ENCODE measurements at regions not wholly inside any gene's neighbourhood (a gene's known extent, or its start where the extent isn't known, plus 50 kb on each side); places are given as distances from the start of the nearest gene placed in this dataset.
A peak's percentile ranks its signal among the peaks of the same experiment; 100 is the strongest.

DNA sequence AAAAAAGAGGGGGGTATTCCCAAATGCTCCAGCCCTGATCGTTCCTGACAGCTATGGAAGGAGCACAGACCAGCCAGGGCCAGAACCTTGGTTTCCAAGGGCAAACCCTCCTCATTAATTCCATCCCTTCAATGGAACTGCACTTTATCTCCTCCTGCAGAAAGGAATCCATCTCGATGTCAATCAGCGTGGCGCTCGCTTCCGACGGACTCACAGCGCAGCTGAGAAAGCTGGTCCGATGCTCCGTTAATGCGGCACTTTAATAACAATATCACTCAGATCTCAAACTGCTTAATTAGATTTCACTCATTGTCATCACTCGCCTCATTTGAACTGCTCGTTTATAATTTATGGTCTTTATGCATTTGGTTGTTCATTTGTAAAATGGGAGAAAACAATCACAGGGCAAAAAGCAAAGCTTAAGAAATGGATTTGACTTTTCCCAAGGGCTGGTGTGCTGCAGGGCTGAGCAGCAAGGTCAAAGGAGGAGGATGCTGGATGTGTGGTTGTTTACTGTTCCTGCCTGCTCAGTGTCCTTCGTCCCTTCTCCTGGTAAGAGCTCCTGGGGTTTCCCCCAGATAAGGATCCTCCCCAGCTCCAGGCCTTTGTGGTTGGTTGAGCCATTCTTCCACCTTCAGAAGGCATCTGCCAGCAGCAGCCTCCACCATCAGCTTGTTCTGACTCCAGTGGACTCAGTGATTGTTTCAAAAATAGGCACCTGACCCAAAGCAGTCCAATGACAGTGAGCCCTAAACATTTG lies 152.7 kb downstream of the ANKRD60 start:
- no peak overlapping the region for H3K27ac Mint-ChIP-seq (ENCODE audit: unreplicated experiment)
- no peak for DNase-seq (ENCODE audit: low spot score)

GRCh38 chr20:58073945-58074856 lies 154.3 kb downstream of the ANKRD60 start:
- peaks cover 7% of the 10 kb centered on the region for H3K27me3 Mint-ChIP-seq (ENCODE audit: low read depth)
- H3K27ac Mint-ChIP-seq (ENCODE audit: unreplicated experiment) = peak overlapping the region; percentile 43

More for the DNA sequence above, 152.7 kb downstream of the ANKRD60 start:
- H3K36me3 Mint-ChIP-seq (ENCODE audit: low read depth) = no peaks in the 10 kb centered on the region
- H3K4me3 Mint-ChIP-seq (ENCODE audit: unreplicated experiment) = no peak overlapping the region
- H3K4me1 Mint-ChIP-seq (ENCODE audit: low read depth) = peaks cover 18% of the 10 kb centered on the region
- H3K9me3 Mint-ChIP-seq (ENCODE audit: low read depth) = peaks cover 4% of the 10 kb centered on the region
- TF ChIP-seq, protein P1, sequence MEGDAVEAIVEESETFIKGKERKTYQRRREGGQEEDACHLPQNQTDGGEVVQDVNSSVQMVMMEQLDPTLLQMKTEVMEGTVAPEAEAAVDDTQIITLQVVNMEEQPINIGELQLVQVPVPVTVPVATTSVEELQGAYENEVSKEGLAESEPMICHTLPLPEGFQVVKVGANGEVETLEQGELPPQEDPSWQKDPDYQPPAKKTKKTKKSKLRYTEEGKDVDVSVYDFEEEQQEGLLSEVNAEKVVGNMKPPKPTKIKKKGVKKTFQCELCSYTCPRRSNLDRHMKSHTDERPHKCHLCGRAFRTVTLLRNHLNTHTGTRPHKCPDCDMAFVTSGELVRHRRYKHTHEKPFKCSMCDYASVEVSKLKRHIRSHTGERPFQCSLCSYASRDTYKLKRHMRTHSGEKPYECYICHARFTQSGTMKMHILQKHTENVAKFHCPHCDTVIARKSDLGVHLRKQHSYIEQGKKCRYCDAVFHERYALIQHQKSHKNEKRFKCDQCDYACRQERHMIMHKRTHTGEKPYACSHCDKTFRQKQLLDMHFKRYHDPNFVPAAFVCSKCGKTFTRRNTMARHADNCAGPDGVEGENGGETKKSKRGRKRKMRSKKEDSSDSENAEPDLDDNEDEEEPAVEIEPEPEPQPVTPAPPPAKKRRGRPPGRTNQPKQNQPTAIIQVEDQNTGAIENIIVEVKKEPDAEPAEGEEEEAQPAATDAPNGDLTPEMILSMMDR (IDR thresholded peaks at IDR 0.05) = no peak
- no peaks in the 10 kb centered on the region for H3K27me3 Mint-ChIP-seq (ENCODE audit: low read depth)

GRCh38 chr20:58072695-58073671 lies 155.5 kb downstream of the ANKRD60 start:
- peaks cover 4% of the 10 kb centered on the region for H3K9me3 Mint-ChIP-seq (ENCODE audit: low read depth)
- peaks cover 11% of the 10 kb centered on the region for H3K27me3 Mint-ChIP-seq (ENCODE audit: low read depth)
- no peak overlapping the region for H3K27ac Mint-ChIP-seq (ENCODE audit: unreplicated experiment)
- no peak overlapping the region for H3K4me3 Mint-ChIP-seq (ENCODE audit: unreplicated experiment)
- DNase-seq (ENCODE audit: low spot score) = no peak
- no peaks in the 10 kb centered on the region for H3K36me3 Mint-ChIP-seq (ENCODE audit: low read depth)
- H3K4me1 Mint-ChIP-seq (ENCODE audit: low read depth) = peaks cover 12% of the 10 kb centered on the region
- TF ChIP-seq, protein P1 (IDR thresholded peaks at IDR 0.05) = no peak

More at GRCh38 chr20:58073945-58074856, 154.3 kb downstream of the ANKRD60 start:
- Mint-ChIP-seq H3K9me3 (ENCODE audit: low read depth) (peaks cover 4% of the 10 kb centered on the region), H3K36me3 (ENCODE audit: low read depth) (no peaks in the 10 kb centered on the region), H3K4me1 (ENCODE audit: low read depth) (peaks cover 18% of the 10 kb centered on the region), H3K4me3 (ENCODE audit: unreplicated experiment) (no peak overlapping the region)
- TF ChIP-seq, protein P1 (IDR thresholded peaks at IDR 0.05) = no peak
- DNase-seq (ENCODE audit: low spot score) = no peak

GRCh38 chr20:58071991-58072390 lies 156.5 kb downstream of the ANKRD60 start:
- Mint-ChIP-seq H3K36me3 (ENCODE audit: low read depth) (no peaks in the 10 kb centered on the region), H3K27ac (ENCODE audit: unreplicated experiment) (no peak overlapping the region), H3K27me3 (ENCODE audit: low read depth) (peaks cover 11% of the 10 kb centered on the region), H3K9me3 (ENCODE audit: low read depth) (peaks cover under 1% of the 10 kb centered on the region), H3K4me3 (ENCODE audit: unreplicated experiment) (no peak overlapping the region), H3K4me1 (ENCODE audit: low read depth) (peaks cover 12% of the 10 kb centered on the region)
- TF ChIP-seq, protein P1 (IDR thresholded peaks at IDR 0.05) = no peak
- DNase-seq (ENCODE audit: low spot score) = no peak

Data from chondrocyte (in vitro differentiated cells).